HCEC 1CT (cell line): ENCODE measurements at regions not wholly inside any gene's neighbourhood (a gene's known extent, or its start where the extent isn't known, plus 50 kb on each side); places are given as distances from the start of the nearest gene placed in this dataset.
A peak's percentile ranks its signal among the peaks of the same experiment; 100 is the strongest.

ENCODE experiments used
- DNase-seq: peaks from one replicate; pipeline ENCODE4 v3.0.0-alpha.2; 2017

DNA sequence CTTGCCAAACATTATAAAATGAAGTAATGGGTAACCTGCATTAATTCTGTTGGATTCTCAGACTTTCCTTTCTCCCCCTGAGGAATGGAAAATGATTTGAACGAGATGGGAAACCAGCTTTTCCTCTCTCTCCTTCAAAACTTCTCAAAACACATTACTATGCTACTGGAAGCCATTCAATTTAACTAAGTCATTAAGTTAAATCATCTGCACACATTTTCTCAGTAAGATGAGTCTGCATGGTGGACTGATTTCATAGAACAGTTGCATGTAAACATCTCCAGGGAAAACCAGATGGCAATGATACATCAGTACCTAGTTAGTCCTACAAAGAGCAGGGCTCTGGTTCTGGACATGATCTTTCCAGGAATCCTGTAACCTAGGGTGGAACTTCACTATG, 59.9 kb downstream of the BMP4 start:
- peak; percentile 10 for DNase-seq

DNA sequence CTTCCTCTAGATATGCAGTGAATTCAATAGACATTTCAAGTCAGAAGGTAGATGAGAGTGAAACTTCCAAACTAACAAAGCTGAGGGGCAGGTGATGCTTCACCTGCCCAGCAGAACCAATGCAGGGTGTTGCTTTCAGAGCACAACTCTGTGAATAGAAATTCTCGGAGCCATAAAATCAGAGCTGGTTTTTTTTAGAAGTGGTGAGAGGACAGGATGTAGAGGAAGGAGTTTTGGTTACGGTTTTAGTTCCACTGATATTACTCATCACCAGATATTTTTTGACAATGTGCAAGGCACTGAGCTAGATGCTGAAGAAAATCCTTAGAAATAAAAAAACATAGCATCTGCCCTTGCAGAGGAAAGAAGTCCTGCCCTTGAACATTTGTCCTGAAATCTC, 62.2 kb downstream of the BMP4 start:
- peak; percentile 82 for DNase-seq

DNA sequence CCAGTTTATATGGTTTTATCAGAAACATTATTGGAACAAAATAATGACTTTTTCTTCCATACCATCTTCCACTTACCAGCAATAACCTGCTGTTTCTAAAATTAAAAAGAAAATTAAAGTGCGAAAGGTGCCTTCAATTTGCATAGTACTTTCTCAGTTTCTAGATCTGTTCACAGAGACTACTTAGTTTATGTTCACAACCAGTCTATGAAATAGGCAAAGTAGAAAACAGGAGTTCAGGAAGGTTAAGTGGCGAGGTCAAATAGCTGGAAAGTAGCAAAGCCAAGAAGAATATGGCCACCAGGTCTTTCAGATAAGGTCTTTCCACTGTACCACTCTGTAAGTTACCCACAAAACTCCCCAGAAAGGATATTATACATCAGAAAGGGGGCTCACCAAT, 63.3 kb downstream of the BMP4 start:
- DNase-seq: no peak

DNA sequence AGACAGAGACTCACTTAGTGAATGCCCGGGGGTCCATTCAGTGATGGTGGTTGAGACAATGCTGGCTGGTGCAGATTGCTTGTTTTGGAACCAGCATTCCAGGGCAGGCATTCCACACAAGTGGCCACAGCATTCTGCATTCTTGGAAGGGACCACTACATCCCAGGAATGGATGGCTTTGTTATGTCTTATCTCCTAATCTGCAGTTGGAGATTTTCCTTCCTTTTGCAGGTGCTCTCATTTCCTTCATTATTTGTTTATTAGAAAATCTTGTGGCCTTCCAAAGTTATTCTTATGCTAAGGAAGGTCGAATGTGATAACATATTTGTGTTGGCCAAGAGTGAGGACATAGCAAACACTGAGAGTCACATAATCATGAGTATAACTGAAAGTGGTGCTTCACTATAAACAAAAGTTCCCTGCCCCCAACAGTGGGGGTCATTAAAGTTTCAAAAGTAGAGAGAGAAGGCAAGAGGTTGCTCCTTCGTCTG, 66.0 kb downstream of the BMP4 start:
- DNase-seq: no peak

DNA sequence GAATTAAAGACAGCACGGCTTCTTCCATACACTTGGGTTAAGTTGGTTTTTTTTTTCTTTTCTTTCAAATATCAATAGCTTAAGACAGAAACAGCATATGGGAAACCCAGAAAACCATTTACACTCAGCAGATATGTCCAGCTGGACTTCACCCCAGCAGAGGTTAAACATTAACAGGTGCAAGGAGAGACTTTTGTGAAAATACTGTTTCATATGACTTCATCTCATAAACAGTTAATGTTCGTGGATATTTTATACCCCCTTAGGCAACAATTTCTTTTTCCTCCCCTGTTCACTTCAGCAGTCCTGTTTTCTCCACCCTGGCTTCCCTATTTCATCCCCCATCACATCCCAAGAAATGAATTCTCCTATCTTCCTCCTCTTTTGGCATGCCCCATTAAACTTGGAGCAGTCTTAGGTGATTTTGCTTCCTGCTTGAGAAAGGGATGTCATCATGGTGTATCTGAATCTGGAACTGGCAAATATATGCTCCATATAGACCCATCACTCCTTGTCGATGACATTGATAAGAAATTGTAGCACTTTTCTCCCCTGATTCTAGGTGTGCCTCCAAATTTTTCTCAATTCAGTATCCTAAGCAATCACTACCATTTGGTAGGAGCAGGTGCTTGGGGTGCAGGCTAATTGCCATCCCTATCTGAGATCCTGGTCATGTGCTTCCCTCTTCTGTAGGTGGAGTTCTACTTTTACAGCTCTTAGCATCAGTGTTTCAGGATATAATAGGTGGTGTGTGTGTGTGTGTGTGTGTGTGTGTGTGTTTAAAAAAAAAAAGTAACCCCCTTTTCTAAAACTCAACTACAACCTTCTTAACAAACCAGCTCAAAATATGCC, 67.9 kb downstream of the BMP4 start:
- DNase-seq: no peak

DNA sequence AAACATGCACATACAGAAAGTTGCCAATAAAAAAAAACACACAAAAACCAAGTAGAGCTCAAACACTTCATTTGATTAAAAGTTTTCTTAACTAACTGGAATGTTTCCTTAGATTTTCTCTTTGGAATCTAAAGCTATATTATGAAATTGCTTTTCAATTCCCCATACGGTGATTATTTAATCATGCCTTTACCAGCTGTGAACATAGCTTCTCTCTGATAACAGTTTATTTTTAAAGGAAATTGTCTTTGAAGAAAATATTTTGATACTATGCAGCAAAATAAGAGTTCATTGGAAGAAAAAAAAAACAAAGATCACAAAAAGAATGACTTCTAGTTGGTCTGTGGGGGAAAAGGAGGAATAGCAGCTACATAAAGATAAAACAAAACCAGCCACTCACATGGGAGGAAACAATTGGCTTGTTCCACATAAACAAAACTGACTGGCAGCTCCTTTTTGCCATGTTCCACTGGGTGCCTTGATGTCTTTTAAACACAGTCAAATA, 71.4 kb downstream of the BMP4 start:
- DNase-seq: no peak

DNA sequence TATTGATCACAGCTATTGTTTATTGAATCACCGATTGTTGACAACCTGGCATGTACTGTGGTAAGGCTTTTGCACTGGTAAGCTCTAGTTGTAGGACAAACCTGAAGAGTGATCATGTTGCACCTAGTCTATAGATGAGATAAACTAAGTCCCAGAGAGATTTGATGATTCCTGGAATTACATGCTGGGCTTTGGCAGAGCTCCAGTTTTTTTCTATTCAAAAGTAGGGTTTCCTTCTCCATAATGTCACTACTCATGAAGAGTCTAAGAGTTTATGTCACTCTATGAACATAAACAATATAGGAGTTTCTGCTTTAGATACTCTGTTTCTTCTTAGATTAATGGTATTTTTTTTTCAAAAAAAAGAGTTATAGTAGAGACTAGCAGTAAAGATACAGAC, 72.0 kb downstream of the BMP4 start:
- DNase-seq: no peak

DNA sequence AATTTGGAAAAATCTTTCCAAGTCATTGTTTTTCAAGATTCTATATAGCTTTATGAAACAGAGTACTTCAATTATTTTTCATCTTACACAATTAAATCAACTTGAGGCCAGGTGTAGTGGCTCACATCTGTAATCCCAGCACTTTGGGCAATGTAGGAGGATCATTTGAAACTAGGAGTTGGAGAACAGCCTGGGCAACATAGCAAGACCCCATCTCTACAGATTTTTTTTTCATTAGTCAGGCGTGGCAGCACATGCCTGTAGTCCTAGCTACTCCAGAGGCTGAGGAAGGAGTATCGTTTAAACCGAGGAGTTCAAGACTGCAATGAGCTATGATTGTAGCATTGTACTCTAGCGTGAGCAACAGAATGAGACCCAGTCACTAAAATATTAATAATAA, 72.9 kb downstream of the BMP4 start:
- no peak for DNase-seq

DNA sequence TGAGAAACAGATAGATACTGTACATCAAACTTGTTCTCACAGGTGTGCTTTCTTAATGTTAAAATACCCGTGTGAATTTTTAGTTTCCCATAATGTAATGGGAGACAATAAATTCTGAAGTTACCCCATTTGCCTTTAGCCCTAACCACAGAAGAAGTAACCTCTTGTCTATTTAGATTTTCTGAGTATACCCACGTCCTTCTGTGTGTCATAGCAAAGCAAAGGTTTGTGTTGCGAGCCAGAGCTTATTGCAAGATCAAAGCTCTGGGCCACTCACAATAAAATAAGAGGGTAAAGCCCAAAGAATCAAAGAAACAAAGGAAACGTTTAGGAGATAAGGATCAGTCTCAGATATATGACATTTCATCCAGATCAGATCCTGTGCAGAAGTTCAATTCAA, 73.9 kb downstream of the BMP4 start:
- no peak for DNase-seq

DNA sequence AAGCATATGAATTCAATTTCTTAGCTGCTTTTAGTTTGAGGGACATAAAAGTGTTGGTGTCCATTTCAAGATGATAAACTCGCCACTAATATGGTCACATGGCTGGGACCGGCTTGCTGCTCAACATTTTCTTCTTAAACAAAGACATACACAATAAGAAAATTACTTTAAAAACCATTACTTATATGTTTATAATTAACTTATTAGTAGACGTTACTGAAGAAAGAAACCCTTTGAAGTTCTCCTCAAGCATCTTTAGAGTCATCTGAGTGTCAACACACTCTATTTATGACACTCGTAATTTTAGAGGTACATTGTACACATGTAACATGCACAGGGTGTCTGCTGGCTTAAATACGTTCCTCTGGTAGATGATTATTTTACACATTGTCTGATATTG, 74.7 kb downstream of the BMP4 start:
- DNase-seq: no peak

DNA sequence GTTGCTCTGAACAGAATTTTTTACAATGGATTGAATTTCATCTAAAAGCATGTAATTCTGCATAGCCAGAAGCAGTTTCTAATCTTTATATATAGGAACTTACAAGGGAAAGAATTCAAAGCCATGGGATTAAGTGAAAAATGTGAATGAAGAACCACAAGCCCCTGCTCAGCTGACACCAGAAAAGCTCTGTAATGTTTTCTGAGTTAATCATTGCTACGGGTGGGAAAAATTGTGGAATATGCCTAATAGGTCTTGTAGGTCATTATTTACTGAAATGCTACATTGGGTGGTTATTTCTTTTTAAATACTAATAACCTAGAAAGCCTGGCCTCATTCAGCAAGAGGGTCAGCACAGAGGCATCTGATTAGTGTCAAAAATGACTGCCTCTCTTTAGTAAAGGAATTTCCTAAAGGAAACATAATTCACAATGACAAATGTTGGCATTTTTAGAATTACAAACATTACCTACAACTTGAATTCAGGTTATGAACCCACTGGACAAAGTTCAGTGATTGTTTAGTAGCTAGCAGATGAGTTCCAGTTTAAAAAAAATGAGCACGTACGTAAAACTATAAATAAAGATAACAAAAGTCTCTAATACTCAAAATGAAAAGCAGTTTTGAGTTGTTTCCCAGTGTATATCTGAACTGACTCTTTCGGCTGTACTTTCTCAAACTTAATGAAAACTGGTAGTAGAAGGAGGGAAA, 75.3 kb downstream of the BMP4 start:
- peak; percentile 67 for DNase-seq

DNA sequence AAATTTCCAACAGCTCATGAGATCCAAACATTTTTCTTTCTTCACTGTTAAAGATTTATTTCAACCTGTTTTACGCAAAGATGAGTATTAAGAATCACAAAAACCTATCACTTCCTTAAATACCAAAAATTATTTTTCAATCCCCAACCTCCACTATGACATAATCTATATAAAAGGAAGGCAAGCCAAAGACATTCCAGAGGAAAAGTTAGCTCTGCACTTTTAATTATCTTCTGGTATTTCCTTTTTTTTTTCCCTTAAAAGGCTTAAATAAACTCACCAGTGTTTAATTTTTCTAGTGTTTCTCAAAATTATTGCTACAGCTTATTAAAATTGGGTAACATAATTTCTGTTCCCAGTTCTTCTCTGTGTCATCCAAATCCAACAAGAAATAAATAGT, 75.9 kb downstream of the BMP4 start:
- no peak for DNase-seq

DNA sequence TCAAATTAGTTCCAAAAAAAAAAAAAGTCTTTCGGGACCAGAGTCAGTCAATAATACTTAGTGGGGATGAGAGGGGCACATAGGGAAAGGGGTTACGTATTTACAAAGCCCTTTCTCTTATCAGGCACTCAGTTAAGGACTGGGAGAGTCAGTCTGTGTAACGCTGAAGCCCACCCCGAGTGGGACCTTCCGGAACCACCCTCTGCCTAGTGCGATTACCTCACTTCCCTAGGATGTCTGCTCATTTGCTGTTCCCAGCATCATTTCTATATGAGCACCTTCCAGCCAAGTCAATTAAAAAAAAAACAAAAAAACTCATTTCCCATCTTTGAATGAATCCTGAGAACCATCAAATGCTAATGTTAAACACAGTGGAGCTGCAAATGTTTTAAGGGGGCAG, 76.9 kb downstream of the BMP4 start:
- no peak for DNase-seq

DNA sequence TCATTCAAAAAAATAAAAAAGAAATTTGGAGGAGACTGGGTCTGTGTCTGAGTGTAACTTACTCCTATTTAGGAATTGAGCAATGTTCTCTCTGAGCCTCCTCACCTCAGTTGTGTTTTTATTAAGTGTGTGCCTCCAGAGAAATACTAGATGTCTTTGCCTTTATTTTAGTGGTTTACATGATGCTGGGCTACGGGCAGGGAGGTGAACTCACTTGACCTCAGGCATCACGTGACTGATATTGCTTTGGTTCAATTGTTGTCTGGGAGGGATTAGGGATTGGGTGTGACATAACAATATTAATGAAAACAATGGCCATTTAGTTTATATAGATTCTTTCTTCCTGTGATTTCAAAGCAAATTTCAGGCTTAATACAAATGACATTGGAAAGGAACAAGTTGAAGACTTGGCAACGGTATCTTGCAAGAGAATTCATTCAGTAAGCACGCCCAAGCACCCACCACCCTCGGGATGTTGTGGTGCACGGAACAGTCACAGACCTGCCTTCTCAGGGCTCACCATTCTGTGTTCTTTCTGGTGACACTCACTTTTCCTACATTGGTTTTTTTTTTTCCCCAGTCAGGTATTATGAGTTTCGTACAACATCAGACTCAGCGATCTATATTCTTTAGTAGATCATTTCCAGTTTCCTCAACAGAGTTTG, 77.5 kb downstream of the BMP4 start:
- no peak for DNase-seq

DNA sequence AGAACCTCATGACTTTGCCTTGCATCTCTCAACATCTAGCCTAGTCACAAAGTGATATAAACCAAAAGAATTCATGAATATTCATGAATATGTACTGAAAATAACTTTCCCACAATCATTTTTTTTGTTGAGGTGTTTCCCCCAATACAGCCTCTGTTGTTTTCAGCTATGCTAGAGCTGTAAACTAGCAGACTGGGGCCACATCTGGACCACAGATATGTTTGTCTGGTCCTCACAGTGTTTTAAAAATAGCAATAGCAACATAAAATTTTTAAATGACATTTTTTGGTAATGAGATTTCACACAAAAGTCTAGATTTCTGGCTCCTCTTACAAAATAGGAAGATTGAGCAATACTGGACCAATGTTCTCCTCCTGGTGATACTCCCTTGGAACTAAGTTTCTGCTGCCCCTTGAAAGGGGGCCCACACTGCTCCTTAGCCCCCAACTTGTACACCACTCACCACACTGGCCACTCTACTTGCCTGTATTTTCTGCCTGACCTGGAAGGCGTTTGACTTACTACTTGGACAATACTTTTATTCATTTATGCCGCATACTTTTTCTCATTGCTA, 81.2 kb downstream of the BMP4 start:
- DNase-seq: no peak

DNA sequence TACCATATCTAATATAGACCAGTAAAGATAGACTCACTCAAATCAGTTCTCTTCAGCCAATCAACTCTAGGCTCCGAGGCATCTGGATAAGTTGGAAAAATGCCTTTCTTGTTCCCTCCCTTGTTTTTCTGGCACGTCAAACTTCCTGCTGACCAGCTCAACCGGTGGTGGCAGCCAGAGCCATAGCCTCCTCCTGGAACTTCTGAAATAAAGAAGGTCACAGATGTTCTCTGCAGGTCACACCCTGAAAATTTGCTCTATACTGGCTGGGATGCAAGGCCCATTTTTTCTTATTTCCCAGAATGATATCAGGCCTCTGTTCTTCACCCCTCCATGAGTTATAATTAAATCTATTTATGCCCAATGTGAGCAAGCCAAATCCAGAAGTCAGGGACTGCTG, 81.9 kb downstream of the BMP4 start:
- no peak for DNase-seq

DNA sequence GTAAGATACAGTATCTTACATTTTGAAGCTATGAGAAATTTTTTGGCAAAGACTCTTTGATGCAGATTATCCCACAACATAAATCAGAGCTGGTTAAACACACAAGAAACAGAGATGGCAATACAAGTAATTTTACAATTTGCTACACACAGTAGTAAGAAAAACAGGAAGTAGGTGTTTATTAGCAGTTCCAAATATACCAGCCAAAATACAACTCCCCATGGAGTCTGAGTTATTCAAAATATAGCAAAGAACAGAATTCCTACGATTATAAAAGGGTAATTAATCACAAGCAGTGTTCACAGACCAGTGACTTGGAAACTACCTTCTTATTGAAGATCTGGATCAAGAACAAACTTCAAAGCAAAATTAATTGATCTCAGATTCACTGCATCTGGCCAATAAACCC, 83.9 kb downstream of the BMP4 start:
- DNase-seq: no peak

DNA sequence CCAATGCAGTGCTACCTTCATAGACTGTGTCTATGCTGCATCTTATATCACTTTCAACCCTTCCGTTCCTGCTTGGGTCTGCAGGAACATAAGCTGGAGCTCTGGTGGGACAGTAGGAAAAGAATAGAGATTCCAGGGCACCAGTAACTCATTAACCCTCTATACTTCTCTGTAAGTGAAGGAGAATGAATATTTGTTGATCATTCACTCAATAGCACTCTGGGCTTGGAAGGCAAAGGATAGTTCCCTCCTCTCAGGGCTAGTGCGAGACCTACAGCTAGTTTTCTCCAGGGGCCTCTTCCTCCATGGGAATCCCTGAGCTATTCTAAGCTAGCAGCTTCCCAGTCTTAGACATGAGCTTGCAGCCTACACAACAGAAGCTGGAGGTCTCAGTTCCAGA, 84.7 kb downstream of the BMP4 start:
- no peak for DNase-seq

DNA sequence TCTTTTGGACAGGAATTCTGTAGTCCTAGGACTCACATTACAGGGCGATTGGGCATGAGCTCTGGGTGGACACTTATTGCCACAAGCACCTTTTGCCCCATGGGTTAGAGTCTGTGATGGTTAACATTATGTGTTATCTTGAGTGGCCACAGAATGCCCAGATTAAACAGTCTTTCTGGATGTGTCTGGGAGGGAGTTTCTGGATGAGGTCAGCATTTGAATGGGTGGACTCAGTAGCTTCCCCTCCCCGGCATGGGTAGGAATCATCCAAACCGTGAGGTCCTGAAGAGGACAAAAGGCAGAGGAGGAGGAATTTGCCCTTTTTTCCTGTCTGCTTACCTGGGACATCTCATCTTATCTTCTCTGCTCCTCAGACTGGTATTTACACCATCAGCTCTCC, 85.6 kb downstream of the BMP4 start:
- no peak for DNase-seq

DNA sequence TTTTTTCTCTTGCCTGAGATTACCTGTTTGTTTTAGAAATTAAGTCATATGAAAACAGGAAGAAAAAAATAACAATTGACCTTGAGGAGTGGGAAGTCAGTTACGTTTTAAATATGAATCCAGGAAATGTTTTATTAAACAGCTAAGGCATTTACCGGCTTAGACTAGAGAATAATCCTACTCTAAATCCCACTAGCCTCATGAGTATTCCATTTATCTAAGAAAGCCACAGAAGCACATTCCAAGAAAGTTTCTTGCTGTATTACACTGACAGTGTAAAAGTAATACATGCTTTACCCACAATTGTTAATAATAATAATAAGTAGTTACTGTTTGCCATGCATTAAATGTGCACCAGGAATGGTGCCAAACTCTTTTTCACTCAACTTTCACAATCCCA, 90.9 kb downstream of the BMP4 start:
- DNase-seq: no peak

DNA sequence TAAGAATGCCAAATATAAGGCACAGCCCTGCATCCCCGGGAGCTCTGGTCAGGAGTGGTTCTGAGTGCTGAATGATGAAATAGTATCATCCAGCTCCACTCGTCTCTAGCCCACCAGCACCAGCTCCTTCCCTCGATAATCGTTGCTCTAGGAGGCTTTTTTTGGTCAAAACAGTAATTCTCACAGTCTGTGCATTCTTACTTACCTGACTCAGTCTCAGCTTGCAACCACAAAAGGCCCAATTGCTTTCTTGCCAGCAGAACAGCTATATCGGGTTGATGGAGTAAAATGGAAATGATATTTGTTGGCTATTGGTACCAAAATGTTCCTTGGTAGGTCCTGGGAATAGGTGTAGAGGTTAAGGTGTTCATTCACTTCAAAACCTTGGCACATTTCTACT, 94.8 kb downstream of the BMP4 start:
- no peak for DNase-seq

DNA sequence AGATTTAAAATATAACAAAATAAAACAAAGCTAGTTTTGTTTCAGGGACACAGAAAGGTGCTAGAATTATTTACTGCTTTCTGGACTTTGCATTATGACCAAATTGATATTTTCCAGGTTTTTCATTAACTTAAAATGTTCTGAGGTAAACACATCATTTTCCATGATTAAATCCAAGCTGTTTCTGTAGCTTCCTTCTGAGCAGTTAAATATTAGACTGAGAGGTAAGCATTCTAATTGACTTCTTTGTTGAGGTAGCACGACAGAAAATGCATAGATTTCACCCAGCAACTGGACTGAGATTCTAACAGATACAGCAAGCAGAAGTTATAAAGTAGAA, 98.3 kb downstream of the BMP4 start:
- DNase-seq: no peak

DNA sequence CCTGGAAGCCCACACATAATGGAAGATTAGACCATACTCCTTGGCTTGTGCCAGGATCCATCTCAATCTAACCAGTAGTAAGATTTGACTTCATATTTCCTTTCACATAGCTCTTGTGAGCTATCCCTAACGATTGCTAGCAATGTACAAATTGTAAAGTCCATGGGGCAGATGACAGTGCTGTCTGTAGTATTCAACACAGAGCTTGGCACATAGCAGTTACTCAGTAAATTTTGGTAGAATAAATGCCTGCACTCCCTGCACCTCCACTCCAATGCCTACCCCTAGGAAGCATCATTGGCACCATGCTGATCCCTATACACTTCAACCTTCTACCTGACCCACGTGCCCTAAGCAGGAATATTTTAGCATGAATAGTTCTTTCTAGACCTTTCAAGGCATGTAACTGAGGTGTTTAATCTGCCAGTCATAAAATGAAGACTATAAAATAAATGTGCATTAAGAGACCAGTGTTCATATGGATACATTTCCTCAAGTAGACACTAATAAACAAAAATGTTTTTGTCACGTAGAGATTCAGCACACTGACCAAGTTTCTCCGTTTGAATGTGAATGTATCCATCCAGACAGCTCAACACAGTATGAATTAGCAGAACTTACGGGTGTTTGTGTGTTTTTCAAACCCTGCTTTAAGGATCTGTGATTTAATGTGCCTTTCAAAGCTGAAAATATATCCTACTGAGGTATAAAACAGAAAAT, 98.8 kb downstream of the BMP4 start:
- DNase-seq: no peak
